ENCODE measurements at regions not wholly inside any gene's neighbourhood (a gene's known extent, or its start where the extent isn't known, plus 50 kb on each side); places are given as distances from the start of the nearest gene placed in this dataset.
"Not testable (repeated sequence)": the region's sequence is repeated elsewhere in the genome, so short reads cannot be mapped to it uniquely, and the experiment has no call there.

DNA sequence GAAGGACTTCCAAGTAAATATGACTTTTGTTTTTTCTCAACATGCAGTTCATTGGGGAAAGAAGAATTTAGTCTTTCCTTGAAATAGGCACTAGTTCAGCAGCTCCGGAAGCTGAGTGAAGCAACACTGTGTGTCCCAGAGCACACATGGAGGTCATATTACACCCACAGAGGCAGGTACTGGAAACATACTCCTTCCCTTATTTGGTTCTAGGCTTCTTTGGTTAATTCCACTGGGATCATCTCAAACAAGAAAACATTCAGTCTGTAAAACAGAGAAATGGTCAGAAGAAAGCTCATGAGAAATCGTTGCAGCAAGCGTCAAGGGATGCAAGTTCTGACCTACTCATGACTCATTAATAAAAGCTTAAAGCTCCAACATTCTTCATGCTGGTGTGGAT lies 175.1 kb upstream of the PCSK5 start:
- FAIRE-seq, result no peak
- DNase-seq (ENCODE audit: insufficient read length, low spot score), result no peak

DNA sequence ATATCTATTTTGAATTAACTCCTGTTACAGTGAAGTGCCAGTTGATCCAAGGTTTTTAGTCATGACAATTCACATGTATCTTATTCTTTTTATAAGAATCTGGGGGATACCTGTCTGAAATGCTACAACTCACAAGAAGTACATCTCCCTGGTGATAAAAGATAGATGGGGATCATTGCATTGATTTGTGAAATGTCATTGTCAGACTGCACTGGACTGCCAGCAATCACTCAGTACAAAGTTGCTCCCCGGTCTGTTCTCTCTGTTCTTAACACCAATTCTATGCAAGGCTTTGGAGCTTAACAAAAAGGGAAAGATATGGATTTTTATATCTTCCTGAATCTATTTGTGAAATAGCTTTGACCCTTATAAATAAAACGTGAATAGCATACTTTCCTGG lies 171.8 kb upstream of the PCSK5 start:
- DNase-seq (ENCODE audit: insufficient read length, low spot score), result no peak
- FAIRE-seq, result no peak

DNA sequence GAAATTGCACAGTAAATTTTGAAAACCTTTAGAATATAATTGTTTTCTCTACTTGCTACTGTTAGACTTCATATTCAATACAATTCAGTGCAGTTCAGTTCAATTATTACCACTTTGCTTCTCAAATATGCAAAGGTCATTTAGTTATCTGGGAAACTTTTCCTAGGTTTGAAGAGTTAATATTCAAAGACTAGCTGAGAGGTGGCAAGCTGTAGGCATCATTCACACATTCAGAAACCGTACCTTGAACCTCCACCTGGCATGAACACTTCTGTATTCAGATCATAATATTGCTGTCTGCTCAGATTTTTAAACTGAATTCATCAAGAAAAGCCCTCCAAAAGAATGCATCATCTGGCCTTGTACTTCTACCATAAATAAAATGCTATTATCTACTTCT lies 162.1 kb upstream of the PCSK5 start:
- no peak for FAIRE-seq
- no peak for DNase-seq (ENCODE audit: insufficient read length, low spot score)

DNA sequence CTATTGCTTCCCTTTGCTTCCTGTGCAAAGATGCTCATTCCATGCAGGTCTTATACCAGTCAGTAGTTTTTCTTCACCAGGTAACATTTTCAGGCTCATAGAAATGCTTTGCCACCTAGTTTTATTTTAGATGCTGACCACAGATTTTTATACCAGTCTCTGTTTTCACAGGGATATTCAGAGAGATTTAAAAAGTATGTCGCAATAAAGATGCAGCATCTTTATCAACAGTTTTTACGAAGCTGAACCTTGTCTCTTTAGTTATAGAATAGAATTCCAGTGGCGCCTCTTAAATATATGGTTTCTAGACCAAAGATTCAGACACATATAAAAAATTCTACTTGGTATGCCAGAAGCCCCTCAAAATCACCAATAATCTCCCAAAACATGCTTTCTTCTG lies 155.7 kb upstream of the PCSK5 start:
- FAIRE-seq (no peak), DNase-seq (ENCODE audit: insufficient read length, low spot score) (no peak)

DNA sequence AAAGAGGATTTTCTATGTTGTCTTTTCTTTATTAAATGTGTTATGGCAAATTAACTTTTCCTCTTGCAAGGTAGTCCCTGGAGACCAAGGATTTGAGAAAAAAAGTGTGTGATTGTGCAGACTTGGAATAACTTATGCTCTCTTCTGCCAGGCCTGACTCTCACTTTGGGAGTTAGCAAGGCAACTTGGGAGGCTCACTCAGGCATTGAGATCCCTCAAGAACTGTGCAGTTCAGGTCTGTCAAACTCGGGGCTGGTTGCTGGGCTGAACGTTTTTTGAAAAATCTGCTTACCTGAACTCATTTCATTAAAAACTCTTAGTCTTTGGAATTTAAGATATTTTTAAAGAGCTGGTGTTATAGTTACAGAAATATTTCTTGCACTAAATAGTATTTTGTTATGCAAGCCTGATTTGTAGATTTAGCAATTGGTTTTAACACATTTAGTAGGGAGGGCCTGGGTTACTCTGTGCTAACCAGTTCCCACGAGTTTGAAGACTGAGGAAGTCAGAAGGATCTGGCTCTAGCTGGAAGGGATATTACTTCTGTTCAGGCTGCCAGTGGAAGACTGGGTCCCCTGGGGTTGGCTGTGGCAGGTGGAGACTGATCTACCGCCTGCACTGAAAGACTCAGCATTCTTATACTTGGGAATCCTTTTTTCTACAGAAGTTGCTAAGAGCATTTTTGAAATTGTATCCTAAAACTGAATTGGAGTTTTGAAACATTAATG lies 150.4 kb upstream of the PCSK5 start:
- FAIRE-seq (no peak), DNase-seq (ENCODE audit: insufficient read length, low spot score) (no peak)

DNA sequence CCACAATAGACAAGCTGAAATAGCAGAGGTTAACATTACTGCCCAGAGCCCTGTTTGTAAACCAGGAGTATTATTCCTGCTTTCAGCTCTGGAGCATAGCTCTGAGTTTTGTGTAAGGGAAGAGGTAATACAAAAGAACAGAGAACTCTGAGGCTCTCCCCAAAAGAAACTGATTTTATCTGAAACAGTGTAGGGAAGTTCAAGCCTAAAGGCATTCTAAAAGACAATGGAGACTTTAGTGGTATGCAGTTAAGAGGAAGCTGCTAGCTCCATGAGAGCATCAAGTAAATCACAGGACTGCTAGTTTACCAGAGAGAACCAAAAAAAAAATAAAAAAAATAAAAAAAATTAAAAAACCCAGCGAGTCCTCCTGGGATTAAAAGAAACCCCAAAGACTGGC lies 146.6 kb upstream of the PCSK5 start:
- DNase-seq (ENCODE audit: insufficient read length, low spot score) (no peak), FAIRE-seq (no peak)

DNA sequence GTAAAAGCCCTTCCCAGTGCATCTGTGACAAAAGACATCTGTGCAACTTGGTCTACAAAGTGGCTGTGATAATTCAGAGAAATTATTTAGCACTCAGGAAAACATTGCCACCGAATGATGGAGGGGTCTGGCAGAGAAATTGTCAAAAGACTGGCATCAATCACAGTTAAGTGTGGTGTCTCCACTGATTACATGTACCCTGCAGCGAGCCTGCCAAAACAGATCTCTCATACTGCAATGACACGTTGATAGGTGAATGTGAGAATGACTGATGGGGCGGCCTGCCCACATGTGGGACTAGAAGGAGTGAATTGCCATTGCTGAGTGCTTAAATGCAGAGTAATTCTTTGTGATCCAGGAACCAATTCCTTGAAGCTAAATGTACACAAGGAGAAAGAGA lies 136.4 kb upstream of the PCSK5 start:
- no peak for FAIRE-seq

DNA sequence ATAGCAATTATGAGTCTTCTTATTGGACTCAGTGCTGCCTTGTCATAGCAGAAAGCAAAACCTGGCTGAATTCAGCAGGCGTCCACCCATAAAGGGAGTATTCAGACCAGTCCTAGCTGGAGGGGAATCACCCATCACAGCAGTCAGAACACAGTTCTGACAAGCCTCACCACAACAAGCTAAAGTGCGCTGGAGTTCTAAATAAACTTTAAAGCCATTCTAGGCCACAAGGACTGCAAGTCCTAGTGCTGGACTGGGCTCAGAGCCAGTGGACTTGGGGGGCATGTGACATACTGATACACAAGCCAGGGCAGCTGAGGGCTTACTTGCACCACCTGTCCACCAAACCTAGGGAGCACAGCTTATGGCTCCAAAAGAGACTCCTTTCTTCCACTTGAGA lies 115.3 kb upstream of the PCSK5 start:
- no peak for DNase-seq (ENCODE audit: insufficient read length, low spot score)
- no peak for FAIRE-seq

More for the DNA sequence above, 136.4 kb upstream of the PCSK5 start:
- DNase-seq (ENCODE audit: insufficient read length, low spot score), result no peak

DNA sequence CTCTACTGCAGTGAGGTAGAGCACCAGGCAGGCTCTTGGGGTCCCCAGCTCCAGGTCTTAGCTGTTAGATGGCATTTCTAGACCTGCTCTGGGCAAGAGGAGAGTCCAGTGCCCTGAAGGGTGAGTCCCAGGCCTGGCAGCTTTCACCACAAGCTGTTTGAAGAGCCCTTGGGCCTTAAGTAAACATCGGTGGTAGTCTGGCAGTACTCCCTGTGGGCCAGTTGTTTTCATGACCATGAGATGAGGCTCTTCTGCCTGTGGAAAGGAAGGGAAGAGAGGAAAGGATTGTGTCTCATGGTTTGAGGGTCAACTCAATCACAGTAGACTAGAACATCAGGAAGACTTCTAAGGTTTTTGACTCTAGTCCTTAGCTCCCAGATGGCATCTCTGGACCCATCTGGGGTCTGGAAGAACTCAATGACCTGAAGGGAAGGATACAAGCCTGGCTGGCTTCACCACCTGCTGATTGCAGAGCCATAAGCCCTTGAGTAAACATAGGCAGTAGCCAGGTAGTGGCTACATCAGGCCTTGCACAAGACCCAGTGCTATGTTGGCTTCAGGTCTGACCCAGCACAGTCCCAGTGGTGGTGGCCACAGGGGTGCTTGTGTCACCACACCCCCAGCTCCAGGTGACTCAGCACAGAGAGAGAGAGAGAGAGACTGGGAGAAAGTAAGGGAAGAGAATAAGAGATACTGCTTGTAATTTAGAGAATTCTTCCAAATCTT lies 114.3 kb upstream of the PCSK5 start:
- DNase-seq (ENCODE audit: insufficient read length, low spot score) (no peak), FAIRE-seq (no peak)

DNA sequence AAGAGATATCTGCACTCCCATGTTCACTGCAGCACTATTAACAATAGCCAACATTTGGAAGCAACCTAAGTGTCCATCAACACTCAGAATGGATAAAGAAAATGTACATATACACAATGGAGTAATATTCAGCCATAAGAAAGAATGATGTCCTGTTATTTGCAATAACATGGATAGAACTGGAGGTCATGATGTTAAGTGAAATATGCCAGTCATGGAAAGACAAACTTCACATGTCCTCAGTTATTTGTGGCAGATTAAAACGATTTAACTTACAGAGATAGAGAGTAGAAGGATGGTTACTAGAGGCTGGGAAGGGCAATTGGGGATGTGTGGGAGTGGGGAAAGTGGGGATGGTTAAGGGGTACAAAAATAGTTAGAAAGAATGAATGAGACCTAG lies 110.3 kb upstream of the PCSK5 start:
- FAIRE-seq, result no peak
- DNase-seq (ENCODE audit: insufficient read length, low spot score), result no peak

DNA sequence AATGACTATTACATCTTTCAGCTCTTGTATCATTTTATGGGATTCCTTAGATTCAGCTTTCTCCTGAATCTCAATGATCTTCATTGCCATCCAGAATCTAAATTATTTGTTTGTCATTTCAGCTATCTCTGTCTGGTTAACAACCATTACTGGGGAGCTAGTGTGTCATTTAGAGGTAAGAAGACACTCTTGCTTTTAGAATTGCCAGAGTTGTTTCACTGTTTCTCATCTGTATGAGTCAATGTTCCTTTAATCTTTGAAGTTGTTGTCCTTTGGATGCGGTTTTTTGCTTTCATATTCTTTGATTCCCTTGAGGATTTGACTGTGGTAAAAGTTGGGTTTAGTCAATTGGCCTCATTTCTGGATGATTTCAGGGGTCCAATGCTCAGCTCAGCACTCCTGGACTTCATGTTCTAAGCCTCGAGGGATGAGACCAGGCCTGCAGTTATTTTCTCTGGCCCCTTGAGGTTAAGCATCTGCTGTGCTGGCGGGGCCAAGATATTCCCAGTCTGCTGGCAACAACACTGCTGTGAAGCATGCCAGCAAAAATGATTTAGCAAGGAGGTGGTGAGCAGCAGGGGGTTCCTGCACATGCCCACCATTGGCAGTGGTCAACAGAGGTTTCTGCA lies 102.4 kb upstream of the PCSK5 start:
- DNase-seq (ENCODE audit: insufficient read length, low spot score), result no peak
- no peak for FAIRE-seq

DNA sequence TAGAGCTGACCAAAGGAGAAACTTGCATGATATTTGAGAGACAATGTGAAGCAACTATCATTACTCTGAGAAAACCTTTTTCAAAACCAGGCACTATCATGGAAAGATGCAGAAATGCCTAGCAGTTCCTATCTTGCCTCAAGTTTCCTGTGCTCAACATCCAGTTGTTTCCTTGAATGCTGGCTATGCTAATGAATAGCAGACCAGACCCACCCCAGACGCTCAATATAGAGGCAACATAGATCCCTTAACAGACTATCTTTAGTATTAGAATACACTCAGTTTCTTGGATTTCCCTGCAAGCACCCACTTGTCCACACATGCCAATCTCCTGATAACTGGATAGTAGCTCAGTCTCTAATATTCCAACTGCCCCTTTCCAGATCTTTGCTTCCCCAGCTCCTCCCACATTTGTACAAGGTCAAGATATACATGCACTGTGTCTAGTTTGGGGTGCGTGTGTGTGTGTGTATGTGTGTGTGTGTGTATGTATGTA lies 93.3 kb upstream of the PCSK5 start:
- DNase-seq (ENCODE audit: insufficient read length, low spot score) (no peak), FAIRE-seq (no peak)

DNA sequence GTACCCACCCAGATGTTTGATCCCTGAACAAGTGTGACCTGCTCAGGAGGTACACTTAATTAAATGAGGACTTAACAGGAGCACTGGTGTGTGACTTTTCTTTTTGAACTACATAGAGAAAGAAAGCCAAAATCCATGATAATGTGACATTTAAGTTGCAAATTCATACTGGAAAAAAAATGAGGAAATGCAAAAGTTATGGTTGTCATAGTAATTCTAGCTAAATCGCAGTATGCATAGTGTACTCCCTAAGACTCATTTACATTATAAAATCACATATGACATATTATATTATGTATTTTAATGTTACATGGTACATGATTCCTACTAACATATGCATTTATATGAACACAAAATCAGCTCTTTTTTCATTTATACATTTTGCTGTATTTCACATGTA lies 92.0 kb upstream of the PCSK5 start:
- no peak for FAIRE-seq

DNA sequence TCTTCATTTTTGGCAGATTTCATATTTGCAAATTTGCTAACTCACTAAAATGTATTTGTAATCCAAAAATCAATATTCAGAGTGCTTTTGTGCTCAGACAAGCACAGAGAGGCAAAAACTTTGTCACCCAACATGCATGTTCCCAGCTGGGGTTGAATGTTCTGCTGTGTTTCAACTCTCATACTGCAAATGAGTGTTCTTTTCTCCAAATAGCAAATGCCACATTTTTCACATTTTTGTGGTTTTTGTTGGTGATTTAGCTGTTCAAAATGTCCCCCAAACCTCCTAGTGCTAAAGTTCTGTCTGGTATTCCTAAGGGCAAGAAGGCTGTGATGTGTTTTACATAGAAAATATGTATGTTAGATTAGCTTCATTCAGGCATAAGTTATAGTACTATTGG lies 87.3 kb upstream of the PCSK5 start:
- DNase-seq (ENCODE audit: insufficient read length, low spot score), result no peak
- FAIRE-seq, result no peak

More for the DNA sequence above, 92.0 kb upstream of the PCSK5 start:
- no peak for DNase-seq (ENCODE audit: insufficient read length, low spot score)

DNA sequence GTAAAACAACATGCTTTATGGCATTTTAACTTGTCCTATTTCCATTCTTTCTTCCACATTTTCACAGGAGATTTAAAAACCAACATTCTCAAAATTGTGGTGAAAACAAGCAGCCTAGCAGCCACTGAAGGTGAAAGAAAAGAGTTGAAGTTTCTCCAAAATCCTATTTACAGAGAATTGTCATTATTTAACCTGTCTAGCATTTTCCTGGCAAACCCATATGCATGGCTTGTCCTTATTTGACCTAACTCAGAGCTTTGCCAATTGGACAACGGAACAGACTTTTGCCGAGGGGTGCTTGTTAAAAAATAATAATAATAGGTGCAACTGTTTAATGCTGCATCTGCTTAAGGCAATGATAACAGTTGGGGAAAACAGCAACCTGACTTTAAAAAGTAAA lies 80.4 kb upstream of the PCSK5 start:
- FAIRE-seq (no peak), DNase-seq (ENCODE audit: insufficient read length, low spot score) (no peak)

DNA sequence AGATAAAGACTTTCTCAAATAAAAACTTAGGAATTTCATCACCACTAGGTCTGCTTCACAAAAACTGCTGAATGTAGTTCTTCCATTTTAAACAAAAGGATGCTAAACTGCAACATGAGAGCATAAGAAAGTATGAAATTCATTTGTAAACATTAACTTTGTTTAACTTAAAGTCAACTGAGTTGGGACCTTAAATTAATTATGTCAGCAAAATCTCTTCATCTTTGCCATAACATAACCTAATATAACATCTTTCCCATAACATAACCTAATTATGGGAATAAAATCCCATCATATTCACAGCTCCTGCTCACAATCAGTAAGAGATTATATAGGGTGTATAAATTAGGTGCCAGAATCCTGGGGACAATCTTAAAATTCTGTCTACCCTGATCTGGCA lies 78.8 kb upstream of the PCSK5 start:
- no peak for FAIRE-seq

DNA sequence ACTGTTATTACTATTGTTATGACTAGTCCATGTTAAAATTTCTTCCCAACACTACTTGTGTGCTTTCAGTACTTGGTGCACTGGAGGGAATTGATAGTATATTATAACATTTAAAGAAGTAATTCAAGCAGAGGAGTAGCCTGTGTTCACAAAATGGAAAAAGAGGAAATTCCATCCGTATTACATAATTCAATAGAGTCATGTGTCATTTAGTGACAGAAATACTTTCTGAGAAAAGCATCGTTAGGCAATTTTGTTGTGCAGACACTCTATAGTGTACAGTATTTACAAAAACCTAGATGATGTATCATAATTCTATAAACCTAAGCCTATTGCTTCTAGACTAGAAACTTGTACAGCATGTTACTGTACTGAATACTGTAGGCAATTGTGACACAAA lies 78.3 kb upstream of the PCSK5 start:
- FAIRE-seq, result no peak
- DNase-seq (ENCODE audit: insufficient read length, low spot score), result no peak

More for the DNA sequence above, 78.8 kb upstream of the PCSK5 start:
- no peak for DNase-seq (ENCODE audit: insufficient read length, low spot score)

DNA sequence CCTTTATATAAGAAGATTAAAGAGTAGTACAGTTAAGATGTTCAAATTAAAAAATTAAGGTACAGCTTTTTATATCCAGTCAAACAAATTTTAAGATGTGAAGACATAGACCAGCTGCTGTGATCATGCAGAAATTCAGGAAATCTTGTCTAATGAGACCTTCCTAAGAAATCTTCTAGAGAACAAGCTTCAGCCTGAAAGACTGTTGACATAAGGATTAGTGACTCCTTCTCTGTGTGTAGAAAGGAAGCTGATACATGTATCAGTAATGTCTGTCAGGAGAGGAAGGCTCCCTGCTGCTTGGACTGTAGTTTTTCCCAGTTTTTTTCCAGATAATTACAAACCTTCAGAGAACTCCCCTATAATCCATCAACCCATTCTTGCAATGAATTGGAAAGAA lies 75.8 kb upstream of the PCSK5 start:
- FAIRE-seq (no peak), DNase-seq (ENCODE audit: insufficient read length, low spot score) (no peak)

DNA sequence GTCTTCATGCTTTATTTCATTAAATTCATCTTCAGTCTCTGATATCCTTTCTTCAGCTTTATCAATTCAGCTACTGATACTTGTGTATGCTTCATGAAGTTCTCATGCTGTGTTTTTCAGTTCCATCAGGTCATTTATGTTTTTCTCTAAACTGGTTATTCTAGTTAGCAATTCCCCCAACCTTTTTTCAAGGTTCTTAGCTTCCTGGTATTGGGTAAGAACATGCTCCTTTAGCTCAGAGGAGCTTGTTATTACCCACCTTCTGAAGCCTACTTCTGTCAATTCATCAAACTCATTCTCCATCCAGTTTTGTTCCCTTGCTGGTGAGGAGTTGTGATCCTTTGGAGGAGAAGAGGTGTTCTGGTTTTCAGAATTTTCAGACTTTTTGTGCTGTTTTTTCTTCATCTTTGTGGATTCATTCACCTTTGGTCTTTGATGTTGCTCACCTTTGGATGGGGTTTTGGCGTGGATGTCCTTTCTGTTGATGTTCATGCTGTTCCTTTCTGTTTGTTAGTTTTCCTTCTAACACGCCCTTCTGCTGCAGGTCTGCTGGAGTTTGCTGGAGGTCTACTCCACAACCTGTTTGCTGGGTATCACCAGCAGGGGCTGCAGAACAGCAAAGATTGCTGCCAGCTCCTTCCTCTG lies 69.9 kb upstream of the PCSK5 start:
- FAIRE-seq, result not testable (repeated sequence)

DNA sequence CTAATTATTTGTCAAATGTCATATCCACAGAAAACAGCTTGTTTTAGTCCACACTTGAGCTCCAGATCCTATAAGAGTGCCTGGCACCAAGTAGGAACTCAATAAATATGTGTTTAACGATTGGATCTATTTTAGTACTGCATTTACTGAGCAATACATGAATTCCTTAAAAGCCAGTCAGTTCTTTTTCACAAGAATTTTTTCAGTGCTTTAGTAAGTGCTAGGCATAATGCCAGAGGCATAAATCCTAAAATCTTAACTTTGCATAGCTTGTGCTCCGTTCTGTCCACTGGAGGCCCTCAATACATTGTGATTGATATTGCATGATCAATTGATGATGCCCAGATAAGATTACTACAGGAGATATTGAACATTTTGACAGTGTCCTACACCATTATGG lies 67.3 kb upstream of the PCSK5 start:
- DNase-seq (ENCODE audit: insufficient read length, low spot score), result no peak

More for the DNA sequence above, 69.9 kb upstream of the PCSK5 start:
- DNase-seq (ENCODE audit: insufficient read length, low spot score), result not testable (repeated sequence)

More for the DNA sequence above, 67.3 kb upstream of the PCSK5 start:
- FAIRE-seq, result no peak

Data from HTR-8/SVneo (cell line).